ENCODE measurements at regions not wholly inside any gene's neighbourhood (a gene's known extent, or its start where the extent isn't known, plus 50 kb on each side); places are given as distances from the start of the nearest gene placed in this dataset.

DNA sequence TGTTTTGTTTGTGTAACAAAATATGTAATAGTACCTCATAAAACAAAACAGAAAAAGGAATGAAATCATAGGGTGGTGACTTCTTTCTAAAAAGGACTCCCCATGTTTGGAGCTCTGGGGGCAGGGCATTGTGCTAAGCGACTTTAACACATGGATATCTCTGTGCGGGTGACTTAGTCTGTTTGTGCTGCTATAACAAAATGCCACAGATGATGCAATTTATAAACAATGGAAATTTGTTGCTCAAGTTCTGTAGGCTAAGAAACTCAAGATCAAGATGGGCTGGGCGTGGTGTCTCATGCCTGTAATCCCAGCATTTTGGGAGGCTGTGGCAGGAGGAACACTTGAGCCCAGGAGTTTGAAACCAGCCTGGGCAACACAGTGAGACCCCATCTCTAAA, 85.4 kb upstream of the SIM2 start:
- H3K27ac Mint-ChIP-seq = no peak overlapping the region
- Histone ChIP-seq H3K4ac (ENCODE audit: low read depth, low read length) (no peak overlapping the region), H3K27ac (ENCODE audit: insufficient read length, low read depth, low read length) (no peak overlapping the region), H3K23me2 (ENCODE audit: insufficient read length, low read depth, low read length, poor library complexity, severe bottlenecking) (no peaks in the 10 kb centered on the region), H4K20me1 (ENCODE audit: control insufficient read depth, insufficient read depth, insufficient read length) (no peaks in the 10 kb centered on the region), H3K18ac (ENCODE audit: insufficient read length, low read depth, low read length) (no peak overlapping the region), H3K23ac (ENCODE audit: insufficient read length, low read depth, low read length) (no peak overlapping the region), H3K4me2 (ENCODE audit: insufficient read depth, insufficient read length, low read length) (no peak overlapping the region), H3K27me3 (ENCODE audit: insufficient read depth, low read length) (no peaks in the 10 kb centered on the region), H4K5ac (ENCODE audit: insufficient read length, low read depth, low read length) (no peak overlapping the region), H4K8ac (replicated peaks; ENCODE audit: insufficient read length, low read depth, low read length) (no peak overlapping the region), H3K79me1 (ENCODE audit: insufficient read depth, low read depth, low read length, poor library complexity, severe bottlenecking) (no peaks in the 10 kb centered on the region), H2BK12ac (ENCODE audit: insufficient read length, low read depth, low read length) (no peak overlapping the region), H2AK5ac (ENCODE audit: insufficient read length, low read length) (no peak overlapping the region), H3T11ph (ENCODE audit: low read length) (no peak overlapping the region), H3K9ac (ENCODE audit: extremely low read depth, insufficient read length, low read length) (no peak overlapping the region), H3K79me2 (ENCODE audit: insufficient read depth, low read length) (no peaks in the 10 kb centered on the region), H2AFZ (ENCODE audit: low read length) (no peak overlapping the region), H3K9me3 (ENCODE audit: control insufficient read depth, low read depth, low read length) (peaks cover 9% of the 10 kb centered on the region), H2BK5ac (ENCODE audit: insufficient read length, low read length) (no peak overlapping the region), H2BK15ac (ENCODE audit: low read depth, low read length) (no peak overlapping the region), H3K4me1 (ENCODE audit: insufficient read depth, low read length) (0 out of 2 replicates have a peak, but pooled peaks cover 2% of the 10 kb centered on the region), H3K14ac (ENCODE audit: insufficient read depth, low read length) (no peak overlapping the region), H2BK120ac (ENCODE audit: low read depth, low read length, poor library complexity, severe bottlenecking) (no peak overlapping the region), H2BK20ac (ENCODE audit: low read depth, low read length, poor library complexity, severe bottlenecking) (no peak overlapping the region), H3K56ac (ENCODE audit: insufficient read length, low read depth, low read length) (no peak overlapping the region), H4K91ac (ENCODE audit: insufficient read length, low read depth, low read length) (no peak overlapping the region)
- peaks cover 18% of the 10 kb centered on the region for H3K27me3 Mint-ChIP-seq (ENCODE audit: low read depth)
- no peak for DNase-seq
- no CpG with 5 or more reads among the region's 3 CpGs for WGBS (ENCODE audit: extremely low coverage, insufficient read length, low lambda C conversion rate)
- H3K4me1 Mint-ChIP-seq = peaks cover 5 to 9% of the 10 kb centered on the region in 2 experiments
- H3K9me3 Mint-ChIP-seq = peaks cover 30 to 48% of the 10 kb centered on the region in 2 experiments
- H3K4me3 Mint-ChIP-seq = no peak overlapping the region
- TF ChIP-seq, protein P1, sequence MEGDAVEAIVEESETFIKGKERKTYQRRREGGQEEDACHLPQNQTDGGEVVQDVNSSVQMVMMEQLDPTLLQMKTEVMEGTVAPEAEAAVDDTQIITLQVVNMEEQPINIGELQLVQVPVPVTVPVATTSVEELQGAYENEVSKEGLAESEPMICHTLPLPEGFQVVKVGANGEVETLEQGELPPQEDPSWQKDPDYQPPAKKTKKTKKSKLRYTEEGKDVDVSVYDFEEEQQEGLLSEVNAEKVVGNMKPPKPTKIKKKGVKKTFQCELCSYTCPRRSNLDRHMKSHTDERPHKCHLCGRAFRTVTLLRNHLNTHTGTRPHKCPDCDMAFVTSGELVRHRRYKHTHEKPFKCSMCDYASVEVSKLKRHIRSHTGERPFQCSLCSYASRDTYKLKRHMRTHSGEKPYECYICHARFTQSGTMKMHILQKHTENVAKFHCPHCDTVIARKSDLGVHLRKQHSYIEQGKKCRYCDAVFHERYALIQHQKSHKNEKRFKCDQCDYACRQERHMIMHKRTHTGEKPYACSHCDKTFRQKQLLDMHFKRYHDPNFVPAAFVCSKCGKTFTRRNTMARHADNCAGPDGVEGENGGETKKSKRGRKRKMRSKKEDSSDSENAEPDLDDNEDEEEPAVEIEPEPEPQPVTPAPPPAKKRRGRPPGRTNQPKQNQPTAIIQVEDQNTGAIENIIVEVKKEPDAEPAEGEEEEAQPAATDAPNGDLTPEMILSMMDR (conservative IDR thresholded peaks at IDR 0.05) = no peak
- H3K36me3 Mint-ChIP-seq (ENCODE audit: insufficient read depth in 1 of 3, low read depth in 3 of 3) = peaks cover 4 to 29% (median 8%) of the 10 kb centered on the region in 3 experiments
